PC-9 (cell line): ENCODE measurements at regions not wholly inside any gene's neighbourhood (a gene's known extent, or its start where the extent isn't known, plus 50 kb on each side); places are given as distances from the start of the nearest gene placed in this dataset.

Experiments
- BruUV-seq: library from RNA; stranded (reverse); fragments of 400-500 nt; replicated peaks from 2 replicates; lab custom pipeline; 2021; lab: Mats Ljungman, UMichigan
- CTCF ChIA-PET: fragments of 300-600 bp; sonication (Branson Sonifier 250); formaldehyde crosslinking; loops from one replicate; lab custom pipeline; 2022; ENCODE audit warnings: antibody characterized with exemption; lab: Charles Lee
- POLR2A ChIA-PET: fragments of 300-600 bp; sonication (Branson Sonifier 250); formaldehyde crosslinking; loops from one replicate; lab custom pipeline; 2022; ENCODE audit warnings: antibody characterized with exemption; ENCODE audit not compliant: unreplicated experiment; lab: Charles Lee
- DNase-seq, 2 experiments: peaks; one replicate each; pipeline versions ENCODE4 v3.0.0 to v3.0.0-alpha.2; 2015 to 2022; ENCODE audit warnings: mixed read lengths in 1 of 2
- H2AFZ ChIP-seq: fragments of 200-600 bp; sonication (generic); 2 replicates; pipeline ENCODE4 v1.8.1; 2017; ENCODE audit warnings: antibody characterized with exemption
- H3F3A ChIP-seq: fragments of 200-600 bp; sonication (generic); 2 replicates; pipeline ENCODE4 v1.8.1; 2017; ENCODE audit warnings: antibody characterized with exemption, mild to moderate bottlenecking, low read depth; ENCODE audit not compliant: insufficient read depth
- H3K27ac ChIP-seq: fragments of 200-600 bp; sonication (generic); 2 replicates; pipeline ENCODE4 v1.6.1; 2016; ENCODE audit warnings: mixed run types
- H3K27me3 ChIP-seq: fragments of 200-600 bp; sonication (generic); 2 replicates; pipeline ENCODE4 v1.6.1; 2016; ENCODE audit warnings: low read depth, mixed run types; ENCODE audit not compliant: insufficient read depth
- H3K36me3 ChIP-seq: fragments of 200-600 bp; sonication (generic); 2 replicates; pipeline ENCODE4 v1.6.1; 2016; ENCODE audit warnings: low read depth, mixed run types
- H3K4me1 ChIP-seq: fragments of 200-600 bp; sonication (generic); replicated peaks from 2 replicates; pipeline ENCODE4 v1.6.1; 2016; ENCODE audit warnings: mixed run types; ENCODE audit not compliant: insufficient read depth
- H3K4me2 ChIP-seq: fragments of 200-600 bp; sonication (generic); 2 replicates; pipeline ENCODE4 v1.6.1; 2017; ENCODE audit warnings: mixed run types
- H3K4me3 ChIP-seq: fragments of 200-600 bp; sonication (generic); 2 replicates; pipeline ENCODE4 v1.6.1; 2016; ENCODE audit warnings: mixed run types
- H3K79me2 ChIP-seq: fragments of 200-600 bp; sonication (generic); 2 replicates; pipeline ENCODE4 v1.6.1; 2017; ENCODE audit warnings: low read depth, mixed run types
- H3K9me2 ChIP-seq: fragments of 200-600 bp; sonication (generic); 2 replicates; pipeline ENCODE4 v1.8.1; 2017; ENCODE audit warnings: mild to moderate bottlenecking; ENCODE audit not compliant: insufficient read depth
- H3K9me3 ChIP-seq: fragments of 200-600 bp; sonication (generic); 2 replicates; pipeline ENCODE4 v1.8.1; 2016; ENCODE audit warnings: low read depth; ENCODE audit not compliant: insufficient read depth
- H4K20me1 ChIP-seq: fragments of 200-600 bp; sonication (generic); 2 replicates; pipeline ENCODE4 v1.8.1; 2017; ENCODE audit not compliant: insufficient read depth
- EZH2 ChIP-seq: fragments of 200-600 bp; sonication (generic); IDR thresholded peaks from 2 replicates; pipeline ENCODE4 v1.8.0; 2017; ENCODE audit warnings: antibody characterized with exemption, low read depth
- intact Hi-C: fragments of 100-400 bp; cut with micrococcal nuclease; formaldehyde crosslinking; loops from one replicate; pipeline ENCODE4 v1.10.0; 2022; ENCODE audit not compliant: unreplicated experiment
- TF ChIP-seq, protein P1 (sequence below): fragments of 200-600 bp; sonication (generic); conservative IDR thresholded peaks from 2 replicates; pipeline ENCODE4 v1.6.1; 2017; ENCODE audit warnings: mixed run types, antibody characterized with exemption, mild to moderate bottlenecking, moderate library complexity

DNA sequence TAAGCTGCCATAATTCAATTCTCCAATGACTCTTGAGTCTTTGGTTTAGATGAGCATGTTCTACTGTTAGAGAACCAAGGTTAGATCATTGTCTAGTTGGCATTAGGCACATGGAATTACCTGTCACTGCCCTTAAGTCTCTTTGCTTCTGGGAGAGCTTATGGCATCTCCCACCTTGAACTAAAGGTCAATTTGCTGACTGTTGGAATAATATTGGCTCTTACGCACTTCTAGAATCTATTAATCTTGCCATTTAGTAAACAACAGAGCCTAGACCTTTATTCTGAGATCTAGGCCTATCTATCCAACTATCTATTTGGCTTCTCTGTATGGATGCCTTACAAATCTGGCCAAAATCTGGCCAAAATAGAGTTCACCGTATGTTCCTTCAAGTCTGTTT lies 232.0 kb downstream of the STK31 start:
- Histone ChIP-seq H3K27me3 (no peaks in the 10 kb centered on the region), H3F3A (no peaks in the 10 kb centered on the region), H3K4me3 (no peak overlapping the region), H2AFZ (no peak overlapping the region), H3K79me2 (no peaks in the 10 kb centered on the region), H3K4me1 (peaks cover 10% of the 10 kb centered on the region; the same call in 1 of the 2 replicates), H3K36me3 (no peaks in the 10 kb centered on the region), H3K4me2 (no peak overlapping the region), H4K20me1 (no peaks in the 10 kb centered on the region), H3K9me2 (no peaks in the 10 kb centered on the region), H3K27ac (no peak overlapping the region), H3K9me3 (0 out of 2 replicates have a peak, but pooled peaks cover 18% of the 10 kb centered on the region)
- no peak for DNase-seq
- ChIA-PET CTCF (no interaction called here), POLR2A (no interaction called here)
- intact Hi-C loops: no loop called here
- BruUV-seq: no TSS peak
- TF ChIP-seq, protein P1, sequence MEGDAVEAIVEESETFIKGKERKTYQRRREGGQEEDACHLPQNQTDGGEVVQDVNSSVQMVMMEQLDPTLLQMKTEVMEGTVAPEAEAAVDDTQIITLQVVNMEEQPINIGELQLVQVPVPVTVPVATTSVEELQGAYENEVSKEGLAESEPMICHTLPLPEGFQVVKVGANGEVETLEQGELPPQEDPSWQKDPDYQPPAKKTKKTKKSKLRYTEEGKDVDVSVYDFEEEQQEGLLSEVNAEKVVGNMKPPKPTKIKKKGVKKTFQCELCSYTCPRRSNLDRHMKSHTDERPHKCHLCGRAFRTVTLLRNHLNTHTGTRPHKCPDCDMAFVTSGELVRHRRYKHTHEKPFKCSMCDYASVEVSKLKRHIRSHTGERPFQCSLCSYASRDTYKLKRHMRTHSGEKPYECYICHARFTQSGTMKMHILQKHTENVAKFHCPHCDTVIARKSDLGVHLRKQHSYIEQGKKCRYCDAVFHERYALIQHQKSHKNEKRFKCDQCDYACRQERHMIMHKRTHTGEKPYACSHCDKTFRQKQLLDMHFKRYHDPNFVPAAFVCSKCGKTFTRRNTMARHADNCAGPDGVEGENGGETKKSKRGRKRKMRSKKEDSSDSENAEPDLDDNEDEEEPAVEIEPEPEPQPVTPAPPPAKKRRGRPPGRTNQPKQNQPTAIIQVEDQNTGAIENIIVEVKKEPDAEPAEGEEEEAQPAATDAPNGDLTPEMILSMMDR: no peak
- no peak for TF ChIP-seq EZH2

DNA sequence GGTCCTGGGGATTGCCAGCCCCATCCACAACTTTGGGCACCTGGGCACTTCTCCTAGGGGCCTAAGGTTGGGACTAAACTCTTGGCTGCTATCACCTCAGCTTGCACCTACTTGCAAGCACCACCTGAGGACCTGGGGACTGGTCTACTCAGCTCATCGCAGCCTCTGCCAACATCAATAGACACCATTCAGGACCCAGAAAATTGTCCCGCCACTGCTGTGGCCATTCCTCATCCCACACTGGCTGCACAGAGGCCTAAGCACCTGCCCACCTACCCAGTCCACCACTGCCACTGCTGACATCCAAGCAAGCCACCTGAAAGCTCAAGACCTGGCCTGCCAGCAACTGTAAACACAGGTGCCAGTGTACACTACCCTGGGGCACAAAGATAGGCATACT lies 234.1 kb downstream of the STK31 start:
- no peak for TF ChIP-seq EZH2
- TF ChIP-seq, protein P1: no peak
- no peaks in the 10 kb centered on the region for H3K79me2 ChIP-seq
- H3K4me2 ChIP-seq: no peak overlapping the region
- H3K27me3 ChIP-seq: no peaks in the 10 kb centered on the region
- ChIA-PET CTCF (no interaction called here), POLR2A (no interaction called here)
- H3K4me1 ChIP-seq: no peaks in the 10 kb centered on the region
- H3K4me3 ChIP-seq: no peak overlapping the region
- intact Hi-C loops: no loop called here
- BruUV-seq: no TSS peak
- no peak for DNase-seq
- H3F3A ChIP-seq: no peaks in the 10 kb centered on the region
- H4K20me1 ChIP-seq: no peaks in the 10 kb centered on the region
- H3K9me2 ChIP-seq: no peaks in the 10 kb centered on the region
- H3K9me3 ChIP-seq: 0 out of 2 replicates have a peak, but pooled peaks cover 8% of the 10 kb centered on the region
- H3K27ac ChIP-seq: no peak overlapping the region
- no peak overlapping the region for H2AFZ ChIP-seq
- H3K36me3 ChIP-seq: no peaks in the 10 kb centered on the region

DNA sequence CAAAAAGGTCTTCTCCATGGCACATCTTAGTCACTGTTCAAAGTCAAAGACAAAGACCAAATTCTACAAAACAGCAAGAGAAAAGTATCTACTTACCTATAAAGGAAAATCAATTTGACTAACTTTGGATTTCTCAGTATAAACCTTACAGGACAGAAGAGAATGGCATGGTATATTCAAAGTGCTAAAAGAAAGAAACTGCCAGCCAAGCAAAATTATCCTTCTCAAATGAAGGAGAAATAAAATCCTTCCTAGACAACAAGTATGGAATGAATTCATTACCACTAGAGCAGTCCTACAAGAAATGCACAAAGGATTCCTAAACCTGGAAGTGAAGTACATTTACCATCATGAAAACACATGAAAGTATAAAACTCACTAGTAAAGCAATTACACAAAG lies 235.5 kb downstream of the STK31 start:
- ChIA-PET POLR2A (no interaction called here), CTCF (no interaction called here)
- H2AFZ ChIP-seq: no peak overlapping the region
- H4K20me1 ChIP-seq: no peaks in the 10 kb centered on the region
- intact Hi-C loops: no loop called here
- H3F3A ChIP-seq: no peaks in the 10 kb centered on the region
- TF ChIP-seq EZH2: no peak
- TF ChIP-seq, protein P1: no peak
- H3K9me3 ChIP-seq: 0 out of 2 replicates have a peak, but pooled peaks cover 2% of the 10 kb centered on the region
- no TSS peak for BruUV-seq
- H3K27me3 ChIP-seq: no peaks in the 10 kb centered on the region
- H3K4me1 ChIP-seq: no peaks in the 10 kb centered on the region
- no peaks in the 10 kb centered on the region for H3K9me2 ChIP-seq
- no peak overlapping the region for H3K4me3 ChIP-seq
- no peak overlapping the region for H3K27ac ChIP-seq
- no peak for DNase-seq
- no peak overlapping the region for H3K4me2 ChIP-seq
- no peaks in the 10 kb centered on the region for H3K36me3 ChIP-seq
- no peaks in the 10 kb centered on the region for H3K79me2 ChIP-seq
